GM21717 (cell line): ENCODE measurements at regions not wholly inside any gene's neighbourhood (a gene's known extent, or its start where the extent isn't known, plus 50 kb on each side); places are given as distances from the start of the nearest gene placed in this dataset.
"Not testable (repeated sequence)": the region's sequence is repeated elsewhere in the genome, so short reads cannot be mapped to it uniquely, and the experiment has no call there.

ENCODE experiments used
- ATAC-seq: cut with Tn5 transposase; IDR thresholded peaks from one replicate; pipeline ENCODE4 v1.9.1; 2021; ENCODE audit warnings: mild to moderate bottlenecking, moderate library complexity; ENCODE audit not compliant: unreplicated experiment

DNA sequence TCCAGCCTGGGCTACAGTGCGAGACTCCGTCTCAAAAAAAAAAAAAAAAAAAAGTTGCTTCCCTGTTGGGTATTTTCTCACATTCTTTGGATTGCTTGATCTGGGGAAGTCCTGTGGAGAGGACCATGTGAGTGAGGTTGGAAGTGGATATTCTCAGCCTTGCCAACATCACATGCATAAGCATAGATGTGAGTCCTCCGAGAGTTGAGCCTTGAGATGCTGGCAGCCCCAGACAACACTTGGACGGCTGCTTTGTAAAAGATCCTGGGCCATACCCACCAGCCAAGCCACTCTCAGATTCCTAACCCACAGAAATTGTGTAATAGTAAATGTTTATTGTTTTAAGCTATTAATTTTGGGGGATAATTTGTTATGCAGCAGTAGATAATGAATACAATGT is 1570.0 kb upstream of the GOT2 start:
- ATAC-seq: no peak

DNA sequence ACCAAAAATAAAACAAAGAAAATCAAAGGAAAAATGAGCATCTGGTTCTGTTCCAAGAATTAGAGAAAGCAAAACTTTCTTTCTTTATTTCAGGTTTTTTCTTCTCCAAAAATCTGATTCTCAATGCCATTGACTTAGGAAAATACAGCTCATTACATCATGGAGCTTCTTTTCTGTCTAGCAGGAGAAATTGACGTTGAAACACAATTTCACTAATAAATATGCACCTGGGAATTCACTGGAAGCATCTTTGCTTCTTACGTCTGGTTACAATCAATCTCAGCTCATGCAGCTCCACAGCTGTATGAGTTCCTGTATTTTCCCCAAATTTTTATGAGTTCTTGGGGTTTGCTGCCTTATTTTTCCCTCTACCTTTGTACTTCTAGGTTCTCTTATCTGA is 1568.6 kb upstream of the GOT2 start:
- ATAC-seq: no peak

DNA sequence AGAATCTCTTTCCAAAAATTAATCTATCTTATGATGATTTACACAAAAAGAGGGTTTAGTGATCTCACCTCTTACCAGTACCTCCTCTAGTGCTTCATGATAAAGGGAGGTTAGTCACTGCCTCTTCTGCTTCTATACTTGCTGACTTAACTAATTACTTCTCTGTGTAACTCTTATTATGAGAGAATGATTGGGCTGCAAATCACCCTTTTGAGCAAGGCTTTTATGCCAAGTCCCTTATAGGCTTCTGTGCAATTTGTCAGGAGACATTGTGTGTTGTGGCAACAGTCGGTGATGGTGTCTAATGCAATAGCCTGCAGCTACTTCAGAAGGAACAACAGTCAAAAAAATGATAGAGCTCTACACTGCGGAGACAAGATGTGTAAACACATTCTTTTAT is 1568.1 kb upstream of the GOT2 start:
- ATAC-seq: no peak

DNA sequence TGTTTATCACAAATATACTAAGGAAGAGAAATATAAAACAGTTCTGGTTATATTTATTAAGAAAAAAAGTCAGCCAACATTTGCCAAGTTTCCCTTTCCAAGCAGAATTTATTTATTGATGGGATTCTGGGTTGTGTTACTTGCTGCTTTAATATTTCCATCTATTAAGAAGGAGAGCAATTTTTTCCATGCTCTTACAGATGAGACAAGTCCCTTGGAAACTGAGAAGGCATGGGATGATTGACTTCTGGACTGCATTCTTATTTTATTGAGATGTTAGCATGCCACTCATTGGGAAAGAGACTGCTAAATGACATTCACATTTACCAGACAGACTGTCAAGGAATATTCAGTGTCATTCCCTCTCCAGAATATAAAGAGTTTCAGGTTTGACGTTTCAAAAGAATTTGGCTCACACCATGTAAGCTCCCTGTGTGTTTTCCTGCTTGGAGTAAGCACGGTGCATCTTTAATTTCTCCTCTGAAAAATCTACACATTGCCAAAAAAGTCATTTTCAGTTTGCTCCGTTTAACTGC is 1565.2 kb upstream of the GOT2 start:
- ATAC-seq: no peak

DNA sequence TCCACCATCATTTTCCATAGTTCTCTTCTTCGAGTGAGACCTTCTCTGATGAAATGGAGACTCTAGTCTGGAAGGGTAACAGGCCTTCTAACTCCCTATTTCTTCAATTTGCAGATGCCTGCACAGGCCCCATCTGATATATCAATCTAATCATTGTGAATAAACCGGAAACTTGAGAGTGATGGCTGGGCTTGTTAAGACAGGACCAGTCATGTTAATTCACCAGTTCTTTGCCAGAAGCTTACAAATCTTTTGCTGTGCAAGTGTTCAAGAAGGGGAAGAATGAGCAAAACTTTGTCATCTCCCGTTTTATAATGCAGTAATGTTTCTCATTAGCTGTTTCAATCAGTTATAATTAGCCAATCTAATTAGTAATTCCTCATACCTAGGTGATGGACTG is 1561.3 kb upstream of the GOT2 start:
- no peak for ATAC-seq

DNA sequence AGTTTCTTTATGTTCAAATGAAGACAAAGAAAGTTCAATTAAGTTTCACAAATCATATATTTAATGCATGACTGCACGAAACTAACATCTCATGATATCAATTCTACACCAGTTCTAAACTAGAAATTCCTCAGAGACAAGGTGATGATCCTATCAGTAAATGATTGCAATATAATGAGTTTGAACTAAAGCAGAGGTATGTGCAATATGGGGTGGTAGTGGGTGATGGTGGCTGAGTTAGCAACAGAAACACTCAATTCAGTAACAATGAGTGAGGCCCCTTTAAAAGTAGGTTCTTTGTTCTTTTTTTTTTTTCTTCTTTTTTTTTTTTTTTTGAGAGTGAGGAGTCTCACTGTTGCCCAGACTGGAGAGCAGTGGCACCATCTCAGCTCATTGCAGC is 1551.7 kb upstream of the GOT2 start:
- no peak for ATAC-seq

DNA sequence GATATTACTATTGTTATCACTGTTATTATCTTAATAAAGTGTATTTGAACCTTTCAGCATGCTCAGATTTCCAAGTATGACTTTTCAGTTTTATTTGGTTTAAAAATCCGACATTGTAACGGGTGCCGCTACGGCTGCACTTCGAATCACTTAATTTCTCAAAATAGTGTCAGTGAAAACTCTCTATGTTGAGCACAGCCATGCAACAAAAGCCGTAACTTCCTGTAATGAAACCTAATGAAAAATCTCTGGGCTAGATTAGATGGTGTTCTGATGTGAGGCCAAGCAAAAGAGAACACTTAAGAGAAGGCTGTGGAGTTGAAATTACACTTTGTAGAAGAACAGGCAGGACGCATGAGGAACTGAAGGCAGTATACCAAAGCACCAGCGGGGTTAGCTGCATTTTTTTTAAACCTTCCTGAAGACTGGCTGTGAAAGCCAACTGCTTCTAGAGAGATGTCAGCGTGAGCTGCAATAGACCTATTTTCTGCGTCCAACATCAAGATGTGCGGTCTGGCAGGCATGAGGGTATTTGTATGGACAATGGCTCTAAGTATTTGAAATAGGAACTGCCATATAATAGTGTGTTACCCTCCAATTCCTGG is 1545.0 kb upstream of the GOT2 start:
- no peak for ATAC-seq

DNA sequence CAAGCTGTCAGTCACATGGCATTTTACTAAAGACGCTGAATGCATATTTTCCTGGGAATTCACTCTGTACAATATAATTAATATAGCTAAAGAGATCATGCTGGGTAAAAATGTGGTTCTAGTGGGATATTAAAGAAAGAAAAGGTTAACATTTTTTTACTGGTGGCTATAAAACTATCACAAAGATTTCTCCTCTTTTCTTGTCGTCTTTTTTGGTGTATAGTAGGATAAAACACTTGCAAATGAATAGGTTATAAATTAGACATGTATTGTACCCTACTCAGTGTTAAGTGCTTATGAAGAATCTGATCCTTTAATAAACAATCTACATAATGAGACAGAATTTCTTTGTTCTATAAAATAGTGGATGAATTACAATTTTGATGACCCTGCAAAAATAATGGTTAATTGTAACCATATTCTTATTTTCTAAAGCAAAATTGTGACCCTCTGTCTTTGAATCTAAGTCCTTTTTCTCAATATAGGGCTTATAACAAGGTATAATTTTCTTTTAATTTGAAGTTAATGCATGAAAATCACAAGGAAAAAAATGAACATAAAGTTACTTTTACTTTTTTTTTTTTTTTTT is 1540.4 kb upstream of the GOT2 start:
- ATAC-seq: no peak

DNA sequence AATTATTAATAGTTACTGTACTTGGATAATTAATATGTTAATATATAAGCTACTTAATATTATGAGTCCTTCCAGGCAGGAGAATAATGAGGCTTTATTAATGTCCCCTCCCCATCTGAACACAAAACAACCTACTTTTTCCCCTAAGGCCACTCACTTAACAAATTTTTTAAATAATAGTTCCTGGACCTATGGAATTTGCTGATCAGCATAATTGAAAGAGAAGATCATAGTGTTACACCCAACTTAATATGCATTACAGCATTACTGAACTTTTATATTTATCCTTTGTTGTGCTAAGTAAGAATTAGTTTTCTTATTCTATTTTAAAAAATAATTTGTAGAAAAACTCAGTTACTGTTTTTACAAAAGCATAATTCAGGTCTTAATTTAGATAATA is 1537.7 kb upstream of the GOT2 start:
- no peak for ATAC-seq

DNA sequence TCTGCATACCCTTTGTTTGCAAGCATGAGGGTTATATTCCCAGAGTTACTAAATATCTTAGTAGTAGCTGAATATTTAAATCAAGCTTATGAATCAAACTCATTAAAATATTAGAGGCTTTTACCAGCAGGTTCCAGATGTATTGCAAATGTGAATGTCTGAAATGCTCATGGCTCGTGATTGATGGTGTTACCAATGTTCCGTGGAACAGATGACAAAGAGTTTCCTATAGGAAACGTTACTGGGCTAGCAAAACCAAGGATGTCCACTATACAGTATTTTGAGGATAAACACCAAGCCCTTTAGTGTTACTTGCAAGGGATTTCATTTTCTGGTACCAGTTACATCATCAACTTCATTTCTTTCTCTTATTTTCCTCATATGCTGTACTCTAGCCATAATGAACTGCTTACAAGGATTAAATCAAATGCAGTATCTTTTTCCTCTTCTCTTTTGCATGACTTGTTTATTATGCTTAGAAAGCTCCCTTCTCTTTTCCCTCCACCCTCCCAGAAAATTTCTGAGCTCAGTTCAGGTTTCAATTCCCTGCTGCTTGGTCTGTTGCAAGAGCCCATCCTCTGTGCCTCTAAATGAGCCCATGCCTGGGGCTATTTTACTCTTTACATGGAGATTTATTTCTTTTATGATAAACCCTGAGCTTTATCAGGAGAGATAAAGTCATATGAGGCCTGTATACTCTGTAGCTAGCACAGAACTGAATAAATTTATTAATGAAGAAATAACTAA is 1537.1 kb upstream of the GOT2 start:
- ATAC-seq: no peak

DNA sequence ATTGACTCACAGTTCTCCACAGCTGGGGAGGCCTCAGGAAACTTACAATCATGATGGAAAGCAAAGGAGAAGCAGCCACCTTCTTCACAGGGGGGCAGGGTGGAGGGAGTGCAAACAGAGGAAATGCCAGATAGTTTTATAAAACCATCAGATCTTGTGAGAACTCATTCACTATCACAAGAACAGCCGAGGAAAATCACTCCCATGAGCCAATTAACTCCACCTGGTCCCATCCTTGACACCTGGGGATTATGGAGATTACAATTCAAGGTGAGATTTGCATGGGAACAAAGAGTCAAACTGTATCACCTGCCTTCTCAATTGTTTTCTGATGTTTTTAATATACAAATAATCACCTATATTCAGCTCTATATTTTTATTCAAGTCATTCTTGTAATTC is 1527.3 kb upstream of the GOT2 start:
- no peak for ATAC-seq

DNA sequence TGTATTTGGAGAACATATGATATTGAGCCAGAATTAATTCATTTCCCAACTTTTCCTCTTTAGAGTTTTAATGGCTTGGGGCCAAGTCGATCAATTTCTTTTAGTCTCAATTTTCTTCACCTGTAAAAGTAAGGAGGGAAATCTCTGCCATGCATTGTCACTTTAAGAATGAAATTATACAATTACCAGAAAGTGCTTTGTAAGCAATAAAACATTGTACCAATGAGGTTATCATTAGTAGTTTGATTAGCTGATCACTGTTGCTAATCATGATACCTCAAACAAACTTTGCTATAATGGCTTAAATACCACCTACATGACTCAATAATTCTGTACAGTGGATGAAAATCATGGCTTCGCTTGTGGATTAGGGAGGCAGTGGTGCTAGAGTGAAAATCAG is 1525.8 kb upstream of the GOT2 start:
- no peak for ATAC-seq

DNA sequence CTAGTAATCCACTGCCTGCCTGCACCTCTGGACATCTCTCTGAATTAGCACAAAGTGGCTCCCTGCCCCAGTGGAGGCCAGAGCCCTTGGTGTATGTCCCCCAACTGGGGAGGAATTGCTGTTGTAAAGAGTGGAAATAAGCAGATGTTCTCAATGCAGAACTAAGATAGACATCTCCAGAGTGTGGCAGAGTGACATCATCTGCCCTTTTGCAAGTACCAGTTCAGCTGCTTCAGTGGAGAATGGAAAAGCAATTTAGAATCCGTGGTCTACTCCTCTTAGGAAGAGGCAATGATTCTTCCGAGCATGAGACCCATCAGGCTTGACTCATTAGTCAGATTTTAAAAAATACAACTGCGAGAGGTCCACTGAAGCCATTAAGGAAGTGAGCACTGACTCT is 1512.0 kb upstream of the GOT2 start:
- ATAC-seq: no peak

DNA sequence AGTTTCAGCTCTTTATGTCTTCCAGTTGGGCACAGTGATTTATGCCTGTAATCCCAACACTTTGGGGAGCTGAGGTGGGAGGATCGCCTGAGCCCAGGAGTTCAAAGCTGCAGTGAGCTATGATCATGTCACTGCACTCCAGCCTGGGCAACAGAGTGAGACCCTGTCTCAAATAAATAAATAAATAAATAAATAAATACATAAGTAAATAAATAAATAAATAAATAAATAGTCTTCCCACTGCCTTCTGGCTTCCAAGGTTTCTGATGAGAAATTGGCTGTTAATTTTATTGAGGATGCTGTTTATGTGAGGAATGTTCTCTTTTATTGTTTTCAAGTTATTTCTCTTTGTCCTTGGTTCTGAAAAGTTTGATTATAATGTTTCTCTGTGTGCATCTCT is 1507.6 kb upstream of the GOT2 start:
- no peak for ATAC-seq

DNA sequence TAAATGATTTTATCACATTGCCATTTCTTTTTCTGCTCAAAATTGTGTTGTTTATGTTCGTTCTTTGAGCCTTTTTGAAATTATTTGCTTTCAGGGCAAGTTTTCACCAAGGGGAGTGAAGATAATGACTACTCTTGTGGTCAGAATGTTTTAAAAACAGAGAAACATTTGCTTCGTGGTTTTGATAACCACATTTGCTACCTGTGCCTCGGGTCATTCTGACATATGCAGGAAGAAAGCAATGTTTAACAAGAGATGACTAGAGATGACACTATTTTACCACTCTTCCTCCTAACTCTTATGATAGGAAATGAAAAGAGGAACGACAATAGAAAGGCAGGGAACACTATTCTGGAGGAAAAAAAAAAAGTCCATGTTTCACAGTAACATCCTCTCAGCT is 1496.5 kb upstream of the GOT2 start:
- ATAC-seq: no peak

DNA sequence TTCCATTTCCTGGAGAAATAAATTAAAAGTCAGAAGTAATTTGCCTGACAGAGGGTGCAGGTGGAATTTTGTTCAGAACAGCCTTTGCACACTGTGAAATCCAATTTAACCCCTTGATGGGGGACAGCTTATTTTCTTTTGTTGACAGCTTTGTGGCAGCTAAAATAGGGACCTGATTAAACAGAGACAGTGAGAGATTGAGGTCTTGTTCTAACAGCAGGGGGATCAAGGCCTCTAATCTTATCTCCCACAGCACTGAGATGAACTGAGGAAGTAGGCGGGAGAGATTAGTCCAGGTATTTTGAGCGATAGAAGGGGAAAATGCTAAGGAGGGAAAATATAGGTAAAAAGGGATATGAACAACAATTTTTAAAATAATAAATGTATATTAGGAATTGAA is 1491.4 kb upstream of the GOT2 start:
- no peak for ATAC-seq

DNA sequence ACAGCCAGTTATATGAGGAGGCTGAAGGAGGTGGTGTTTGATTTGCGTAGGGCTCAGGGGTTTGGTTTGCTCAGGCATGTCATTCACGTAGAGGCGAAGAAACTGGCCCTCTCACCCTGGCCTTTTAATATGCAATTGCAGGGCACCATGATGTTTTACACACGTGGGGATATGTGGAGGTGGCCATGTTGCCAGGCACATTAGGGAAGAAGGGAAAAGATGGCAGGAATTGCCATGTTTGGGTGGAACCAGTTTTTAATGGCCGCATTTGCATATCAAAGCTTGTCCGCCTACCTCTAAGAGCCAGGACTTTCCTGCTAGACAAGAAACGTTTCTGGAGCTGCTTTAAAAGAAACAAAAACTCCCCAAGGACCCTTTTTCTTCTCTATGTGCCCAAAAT is 1483.7 kb upstream of the GOT2 start:
- ATAC-seq: no peak

DNA sequence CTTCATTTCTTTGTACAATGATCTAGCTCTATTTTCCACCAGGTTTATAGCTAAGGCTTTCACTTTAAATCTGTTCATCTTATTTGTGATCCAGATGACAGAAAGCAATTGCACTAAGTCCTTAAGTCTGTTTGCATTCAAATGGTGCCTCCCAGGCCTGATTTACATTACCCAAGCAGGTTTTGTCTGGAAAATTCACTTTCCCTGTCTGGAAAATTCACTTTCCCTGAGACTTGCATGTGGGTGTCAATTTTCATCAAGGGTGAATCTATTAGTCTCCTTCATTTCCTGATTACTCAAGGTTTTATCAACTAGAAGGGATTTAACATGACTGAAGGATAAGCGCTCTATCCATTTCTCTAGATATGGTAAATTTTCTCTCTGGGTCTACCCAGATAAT is 1480.2 kb upstream of the GOT2 start:
- no peak for ATAC-seq

DNA sequence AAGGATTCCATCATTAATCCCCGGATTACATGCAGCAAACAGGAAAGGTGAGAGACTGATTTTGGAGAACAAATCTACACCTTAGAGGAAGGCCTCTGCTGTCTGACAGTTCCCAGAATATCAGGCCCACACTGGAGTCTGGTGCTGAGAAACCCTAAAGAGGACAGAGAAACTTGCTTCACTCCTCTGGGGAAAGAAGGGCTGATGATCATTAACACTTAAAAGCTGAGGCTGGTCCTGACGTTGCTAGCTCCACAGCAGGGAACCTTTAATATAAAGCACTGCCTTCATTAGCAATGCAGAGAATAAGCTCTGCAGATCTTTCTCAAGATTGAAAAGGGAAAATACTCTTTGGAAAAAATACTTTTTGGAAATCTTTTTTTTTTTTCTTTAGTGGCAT is 1472.4 kb upstream of the GOT2 start:
- ATAC-seq: no peak

DNA sequence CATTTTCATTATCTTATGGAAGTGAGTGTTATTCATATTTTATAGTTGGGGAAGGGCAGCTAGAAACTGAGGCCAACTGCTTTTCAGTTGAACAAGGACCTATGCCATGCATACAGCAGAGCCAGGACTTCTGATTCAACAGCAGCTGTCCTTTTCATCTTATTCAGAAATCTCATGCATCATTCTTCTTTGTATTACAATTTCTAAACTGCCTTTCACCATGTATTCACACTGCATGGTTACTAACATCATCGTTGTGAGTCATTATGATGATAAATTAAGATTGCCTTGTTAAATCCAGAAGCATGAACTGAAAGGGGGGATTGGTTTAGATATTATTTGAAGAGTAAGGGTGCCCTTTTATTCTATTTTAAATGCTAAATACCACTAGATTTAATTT is 1470.1 kb upstream of the GOT2 start:
- ATAC-seq: no peak

DNA sequence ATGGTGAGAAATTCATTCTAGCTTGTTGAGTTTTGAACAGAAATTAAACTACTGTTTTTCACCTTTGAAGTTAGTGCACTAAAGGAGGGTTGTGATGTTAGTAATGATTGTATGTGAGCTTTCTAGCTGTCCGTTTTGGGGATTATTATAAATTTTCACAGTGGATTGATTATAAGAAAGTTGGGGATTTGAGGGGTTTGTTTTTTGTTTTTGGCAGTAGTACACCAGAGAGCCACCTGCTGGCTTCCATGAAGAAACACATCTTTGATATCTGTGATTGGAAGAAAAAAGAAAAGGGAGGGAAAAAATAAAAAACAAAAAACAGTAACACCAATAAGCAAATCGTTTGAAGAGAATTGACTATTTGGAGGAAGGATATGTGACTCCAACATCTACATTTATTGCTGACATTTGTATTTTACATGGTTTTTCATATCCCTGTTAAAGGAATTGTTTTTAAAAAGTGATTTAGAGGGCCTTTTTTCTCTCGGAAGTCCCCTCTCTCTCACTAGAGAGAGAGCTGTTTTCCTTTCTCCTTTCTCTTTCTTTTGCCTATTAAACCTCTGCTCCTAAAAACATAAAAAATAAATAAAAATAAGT is 1469.5 kb upstream of the GOT2 start:
- no peak for ATAC-seq

DNA sequence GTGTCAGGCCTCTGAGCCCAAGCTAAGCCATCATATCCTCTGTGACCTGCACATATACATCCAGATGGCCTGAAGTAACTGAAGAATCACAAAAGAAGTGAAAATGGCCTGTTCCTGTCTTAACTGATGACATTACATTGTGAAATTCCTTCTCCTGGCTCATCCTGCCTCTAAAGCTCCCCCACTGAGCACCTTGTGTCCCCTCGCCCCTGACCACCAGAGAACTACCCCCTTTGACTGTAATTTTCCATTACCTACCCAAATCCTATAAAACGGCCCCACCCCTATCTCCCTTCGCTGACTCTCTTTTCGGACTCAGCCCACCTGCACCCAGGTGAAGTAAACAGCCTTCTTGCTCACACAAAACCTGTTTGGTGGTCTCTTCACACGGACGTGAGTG is 1466.6 kb upstream of the GOT2 start:
- not testable (repeated sequence) for ATAC-seq
